CD14-positive monocyte (primary cell): ENCODE measurements at regions not wholly inside any gene's neighbourhood (a gene's known extent, or its start where the extent isn't known, plus 50 kb on each side); places are given as distances from the start of the nearest gene placed in this dataset.
A peak's percentile ranks its signal among the peaks of the same experiment; 100 is the strongest.

Source experiments
- DNase-seq, 3 donors: peaks; one replicate each; pipeline ENCODE4 v3.0.0-alpha.2; 2011 to 2022
- H2AFZ ChIP-seq: 2 replicates; pipeline ENCODE4 v1.6.0; 2012; ENCODE audit warnings: mild to moderate bottlenecking, low read depth, low read length, inconsistent platforms; ENCODE audit not compliant: insufficient read depth, poor library complexity, severe bottlenecking
- H3K27ac ChIP-seq, 2 donors: 1 replicate in 1 of 2; 2 replicates in 1 of 2; pipeline ENCODE4 v1.5.1; 2012 to 2013; ENCODE audit warnings: low read length in 2 of 2, control low read depth in 1 of 2, inconsistent platforms in 1 of 2, low read depth in 1 of 2, mild to moderate bottlenecking in 1 of 2
- H3K27me3 ChIP-seq, 2 donors: one replicate each; pipeline versions ENCODE4 v1.6.0 to v1.6.1; 2011 to 2013; ENCODE audit warnings: low read length in 2 of 2; ENCODE audit not compliant: control insufficient read depth in 2 of 2, insufficient read depth in 2 of 2
- H3K36me3 ChIP-seq, 2 donors: replicated peaks in 1 of 2; 1 replicate in 1 of 2; 2 replicates in 1 of 2; pipeline versions ENCODE4 v1.5.1 to v1.6.1; 2012 to 2013; ENCODE audit warnings: low read length in 2 of 2, control low read depth in 1 of 2, inconsistent platforms in 1 of 2, mild to moderate bottlenecking in 1 of 2; ENCODE audit not compliant: insufficient read depth in 2 of 2, control insufficient read depth in 1 of 2
- H3K4me1 ChIP-seq, 2 donors: 1 replicate in 1 of 2; 2 replicates in 1 of 2; pipeline versions ENCODE4 v1.5.1 to v1.6.1; 2012 to 2013; ENCODE audit warnings: low read length in 2 of 2, control low read depth in 1 of 2, inconsistent platforms in 1 of 2, mild to moderate bottlenecking in 1 of 2, moderate library complexity in 1 of 2; ENCODE audit not compliant: insufficient read depth in 2 of 2, control insufficient read depth in 1 of 2
- H3K4me2 ChIP-seq: replicated peaks from 2 replicates; pipeline ENCODE3; 2012; ENCODE audit warnings: low read length, moderate library complexity, mild to moderate bottlenecking; ENCODE audit not compliant: poor library complexity, severe bottlenecking; ENCODE audit errors: extremely low read depth
- H3K4me3 ChIP-seq, 3 experiments: fragments of 200-600 bp in 1 of 3; sonication (generic) in 1 of 3; replicated peaks in 1 of 3; 1 replicate in 2 of 3; 2 replicates in 1 of 3; pipeline ENCODE4 v1.5.1; 2011 to 2013; ENCODE audit warnings: low read length in 3 of 3, mild to moderate bottlenecking in 3 of 3, control low read depth in 2 of 3, low read depth in 2 of 3, inconsistent platforms in 1 of 3, moderate library complexity in 1 of 3
- H3K79me2 ChIP-seq: 2 replicates; pipeline ENCODE4 v1.6.0; 2012; ENCODE audit warnings: mild to moderate bottlenecking, control low read depth, inconsistent platforms, low read length, moderate library complexity; ENCODE audit not compliant: insufficient read depth
- H3K9ac ChIP-seq: 2 replicates; pipeline ENCODE4 v1.6.0; 2017; ENCODE audit warnings: low read length, mild to moderate bottlenecking; ENCODE audit not compliant: insufficient read depth, poor library complexity, severe bottlenecking
- H3K9me3 ChIP-seq, 2 donors: replicated peaks in 1 of 2; 1 replicate in 1 of 2; 2 replicates in 1 of 2; pipeline versions ENCODE4 v1.5.1 to v1.6.1; 2012 to 2013; ENCODE audit warnings: low read length in 2 of 2, control low read depth in 1 of 2; ENCODE audit not compliant: control insufficient read depth in 1 of 2, insufficient read depth in 1 of 2
- H4K20me1 ChIP-seq: 2 replicates; pipeline ENCODE4 v1.6.0; 2012; ENCODE audit warnings: mild to moderate bottlenecking, low read length, control low read depth, moderate library complexity; ENCODE audit not compliant: insufficient read depth
- H3K27ac Mint-ChIP-seq, 7 donors: one replicate each; pipeline ENCODE4 v1.8.0; 2020; ENCODE audit warnings: mild to moderate bottlenecking in 7 of 7, mixed read lengths in 7 of 7, moderate library complexity in 6 of 7, inconsistent platforms in 2 of 7
- H3K27me3 Mint-ChIP-seq, 3 donors: one replicate each; pipeline ENCODE4 v1.8.0; 2021 to 2022; ENCODE audit warnings: low read depth in 3 of 3, mild to moderate bottlenecking in 3 of 3, mixed read lengths in 3 of 3, moderate library complexity in 3 of 3, inconsistent platforms in 1 of 3
- H3K36me3 Mint-ChIP-seq, 2 donors: one replicate each; pipeline ENCODE4 v1.8.0; 2020; ENCODE audit warnings: mixed read lengths in 2 of 2, inconsistent platforms in 1 of 2, mild to moderate bottlenecking in 1 of 2
- H3K4me1 Mint-ChIP-seq: one replicate; pipeline ENCODE4 v1.8.0; 2020; ENCODE audit warnings: mild to moderate bottlenecking, mixed read lengths
- H3K4me3 Mint-ChIP-seq, 2 donors: one replicate each; pipeline ENCODE4 v1.8.0; 2020; ENCODE audit warnings: mild to moderate bottlenecking in 2 of 2, mixed read lengths in 2 of 2, moderate library complexity in 1 of 2
- H3K9me3 Mint-ChIP-seq, 7 donors: one replicate each; pipeline ENCODE4 v1.8.0; 2020 to 2022; ENCODE audit warnings: mixed read lengths in 7 of 7, mild to moderate bottlenecking in 6 of 7, moderate library complexity in 6 of 7, inconsistent platforms in 2 of 7
- WGBS: methylation state at CpG from one replicate; pipeline ENCODE4 v1.1.5; 2013; ENCODE audit warnings: missing lambda C conversion rate; ENCODE audit not compliant: insufficient coverage; 5-methylcytosine and 5-hydroxymethylcytosine counted together
- intact Hi-C, 2 donors: fragments of 100-400 bp; cut with micrococcal nuclease; formaldehyde crosslinking; loops; one replicate each; pipeline versions ENCODE4 v1.15.0 to v1.15.1; 2023
- TF ChIP-seq, protein P1 (sequence below): fragments of 200-600 bp; IDR thresholded peaks from one replicate; pipeline ENCODE4 v1.8.0; 2022; ENCODE audit warnings: antibody characterized with exemption, mild to moderate bottlenecking

DNA sequence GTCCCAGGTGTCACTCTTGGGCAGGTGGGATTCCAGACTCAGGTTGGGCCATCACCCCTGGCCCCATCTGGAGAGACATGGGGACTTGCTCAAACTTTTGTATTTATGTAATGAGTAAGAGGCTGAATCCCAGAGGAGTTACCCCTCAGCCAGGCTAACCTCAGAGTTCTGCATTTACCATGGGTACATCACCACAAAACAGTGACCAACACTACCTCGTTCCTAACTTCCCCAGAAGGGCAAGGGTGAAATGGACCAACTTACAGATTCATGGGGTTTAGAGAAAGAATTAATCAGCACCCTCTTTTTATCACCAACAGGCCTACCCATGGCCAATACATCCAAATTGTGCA is 259.9 kb upstream of the MARCKS start:
- Histone ChIP-seq H3K36me3 (no peaks in the 10 kb centered on the region), H3K9me3 (peaks cover 3 to 15% of the 10 kb centered on the region in 2 donors), H3K4me2 (no peak overlapping the region), H3K9ac (no peak overlapping the region), H4K20me1 (no peaks in the 10 kb centered on the region), H3K4me3 (no peak overlapping the region), H3K4me1 (no peaks in the 10 kb centered on the region), H3K27ac (no peak overlapping the region), H2AFZ (no peak overlapping the region), H3K79me2 (no peaks in the 10 kb centered on the region), H3K27me3 (no peaks in the 10 kb centered on the region)
- H3K27ac Mint-ChIP-seq: no peak overlapping the region
- intact Hi-C loops: no loop called here
- H3K9me3 Mint-ChIP-seq: peaks cover 10 to 21% (median 17%) of the 10 kb centered on the region in 7 donors
- peaks cover 5% of the 10 kb centered on the region for H3K4me1 Mint-ChIP-seq
- peak in 2 of 3 donors; percentile 6 to 25 for DNase-seq
- WGBS: 60% methylated on average over 1 of the region's 1 CpG
- H3K4me3 Mint-ChIP-seq: no peak overlapping the region
- TF ChIP-seq, protein P1, sequence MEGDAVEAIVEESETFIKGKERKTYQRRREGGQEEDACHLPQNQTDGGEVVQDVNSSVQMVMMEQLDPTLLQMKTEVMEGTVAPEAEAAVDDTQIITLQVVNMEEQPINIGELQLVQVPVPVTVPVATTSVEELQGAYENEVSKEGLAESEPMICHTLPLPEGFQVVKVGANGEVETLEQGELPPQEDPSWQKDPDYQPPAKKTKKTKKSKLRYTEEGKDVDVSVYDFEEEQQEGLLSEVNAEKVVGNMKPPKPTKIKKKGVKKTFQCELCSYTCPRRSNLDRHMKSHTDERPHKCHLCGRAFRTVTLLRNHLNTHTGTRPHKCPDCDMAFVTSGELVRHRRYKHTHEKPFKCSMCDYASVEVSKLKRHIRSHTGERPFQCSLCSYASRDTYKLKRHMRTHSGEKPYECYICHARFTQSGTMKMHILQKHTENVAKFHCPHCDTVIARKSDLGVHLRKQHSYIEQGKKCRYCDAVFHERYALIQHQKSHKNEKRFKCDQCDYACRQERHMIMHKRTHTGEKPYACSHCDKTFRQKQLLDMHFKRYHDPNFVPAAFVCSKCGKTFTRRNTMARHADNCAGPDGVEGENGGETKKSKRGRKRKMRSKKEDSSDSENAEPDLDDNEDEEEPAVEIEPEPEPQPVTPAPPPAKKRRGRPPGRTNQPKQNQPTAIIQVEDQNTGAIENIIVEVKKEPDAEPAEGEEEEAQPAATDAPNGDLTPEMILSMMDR: no peak
- H3K27me3 Mint-ChIP-seq: no peaks in the 10 kb centered on the region
- peaks cover 0 to 2% of the 10 kb centered on the region in 2 donors for H3K36me3 Mint-ChIP-seq

DNA sequence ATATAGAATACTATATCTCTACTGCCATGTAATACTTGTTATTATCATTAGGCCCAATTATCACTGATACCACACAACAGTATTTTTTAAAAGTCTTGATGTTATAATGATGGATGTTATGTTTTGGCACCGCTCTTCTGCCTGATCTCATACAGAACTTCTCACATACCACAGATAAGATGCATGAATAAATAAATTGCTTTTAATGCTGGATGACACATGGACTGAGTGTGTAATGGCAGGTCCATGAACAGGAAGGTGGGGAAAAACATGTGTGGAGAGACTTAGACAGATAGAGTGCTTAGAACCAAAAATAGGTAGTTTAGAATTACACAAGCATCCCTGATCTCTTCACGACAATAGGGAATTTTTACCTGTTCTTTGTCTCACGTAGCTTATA is 258.4 kb upstream of the MARCKS start:
- WGBS: no CpG with 5 or more reads among the region's 3 CpGs
- TF ChIP-seq, protein P1: no peak
- H4K20me1 ChIP-seq: no peaks in the 10 kb centered on the region
- no peaks in the 10 kb centered on the region for H3K27me3 ChIP-seq
- H3K36me3 ChIP-seq: no peaks in the 10 kb centered on the region
- Mint-ChIP-seq H3K27ac (no peak overlapping the region), H3K4me1 (peaks cover 5% of the 10 kb centered on the region), H3K27me3 (no peaks in the 10 kb centered on the region), H3K36me3 (peaks cover 0 to 2% of the 10 kb centered on the region in 2 donors), H3K4me3 (no peak overlapping the region), H3K9me3 (peaks cover 10 to 21% (median 17%) of the 10 kb centered on the region in 7 donors)
- intact Hi-C loops: no loop called here
- H3K9ac ChIP-seq: no peak overlapping the region
- no peak for DNase-seq
- no peaks in the 10 kb centered on the region for H3K4me1 ChIP-seq
- peaks cover 3 to 15% of the 10 kb centered on the region in 2 donors for H3K9me3 ChIP-seq
- no peak overlapping the region for H3K4me3 ChIP-seq
- H2AFZ ChIP-seq: no peak overlapping the region
- H3K79me2 ChIP-seq: no peaks in the 10 kb centered on the region
- no peak overlapping the region for H3K27ac ChIP-seq
- H3K4me2 ChIP-seq: no peak overlapping the region
